HepG2 (cell line): ENCODE measurements at regions not wholly inside any gene's neighbourhood (a gene's known extent, or its start where the extent isn't known, plus 50 kb on each side); places are given as distances from the start of the nearest gene placed in this dataset.

Experiments
- AGO2 ChIP-seq: fragments of 200-400 bp; formaldehyde crosslinking; optimal IDR thresholded peaks from 2 replicates; pipeline ENCODE3; 2017; ENCODE audit warnings: mild to moderate bottlenecking, low read depth, low read length, moderate library complexity
- CEBPZ ChIP-seq: IDR thresholded peaks from 2 replicates; pipeline ENCODE4 v1.6.1; 2012; ENCODE audit warnings: low read length, improper control_type of control experiment
- EP300 ChIP-seq, 3 experiments: sonication (generic) in 1 of 3; formaldehyde crosslinking in 1 of 3; IDR thresholded peaks; 2 replicates each; pipeline versions ENCODE4 v1.5.1 to v1.6.1; 2011 to 2020; ENCODE audit warnings: low read depth in 2 of 3, low read length in 2 of 3, borderline replicate concordance in 1 of 3, improper control_type of control experiment in 1 of 3, mild to moderate bottlenecking in 1 of 3, missing genetic modification reagents in 1 of 3, moderate library complexity in 1 of 3
- HNRNPH1 ChIP-seq: fragments of 200-400 bp; formaldehyde crosslinking; optimal IDR thresholded peaks from 2 replicates; pipeline ENCODE3; 2017; ENCODE audit warnings: mild to moderate bottlenecking, low read depth, low read length
- NR2C2 ChIP-seq: sonication (generic); formaldehyde crosslinking; IDR thresholded peaks from 2 replicates; pipeline ENCODE4 v1.4.0; 2020; ENCODE audit warnings: missing genetic modification reagents, mild to moderate bottlenecking, moderate library complexity, borderline replicate concordance
- RNF2 ChIP-seq: fragments of 450-650 bp; conservative IDR thresholded peaks from 2 replicates; pipeline ENCODE4 v1.6.1; 2016; ENCODE audit warnings: low read depth
- SMARCC2 ChIP-seq: fragments of 450-650 bp; IDR thresholded peaks from 2 replicates; pipeline ENCODE4 v1.6.1; 2017; ENCODE audit warnings: antibody characterized with exemption, mild to moderate bottlenecking
- STAG1 ChIP-seq: sonication (generic); formaldehyde crosslinking; IDR thresholded peaks from 2 replicates; pipeline ENCODE4 v1.4.0; 2020; ENCODE audit warnings: missing genetic modification reagents
- TAF1 ChIP-seq: sonication (generic); formaldehyde crosslinking; IDR thresholded peaks from 2 replicates; pipeline ENCODE4 v1.4.0; 2020; ENCODE audit warnings: missing genetic modification reagents
- ZC3H4 ChIP-seq: sonication (generic); formaldehyde crosslinking; IDR thresholded peaks from 2 replicates; pipeline ENCODE4 v1.4.0; 2020; ENCODE audit warnings: missing genetic modification reagents, borderline replicate concordance
- ZZZ3 ChIP-seq: sonication (generic); formaldehyde crosslinking; IDR thresholded peaks from 2 replicates; pipeline ENCODE4 v1.4.0; 2020; ENCODE audit warnings: missing genetic modification reagents, mild to moderate bottlenecking, borderline replicate concordance
- TF ChIP-seq, protein P1 (sequence below): sonication (generic); formaldehyde crosslinking; IDR thresholded peaks from 2 replicates; pipeline ENCODE4 v1.4.0; 2020; ENCODE audit warnings: missing genetic modification reagents, borderline replicate concordance

DNA sequence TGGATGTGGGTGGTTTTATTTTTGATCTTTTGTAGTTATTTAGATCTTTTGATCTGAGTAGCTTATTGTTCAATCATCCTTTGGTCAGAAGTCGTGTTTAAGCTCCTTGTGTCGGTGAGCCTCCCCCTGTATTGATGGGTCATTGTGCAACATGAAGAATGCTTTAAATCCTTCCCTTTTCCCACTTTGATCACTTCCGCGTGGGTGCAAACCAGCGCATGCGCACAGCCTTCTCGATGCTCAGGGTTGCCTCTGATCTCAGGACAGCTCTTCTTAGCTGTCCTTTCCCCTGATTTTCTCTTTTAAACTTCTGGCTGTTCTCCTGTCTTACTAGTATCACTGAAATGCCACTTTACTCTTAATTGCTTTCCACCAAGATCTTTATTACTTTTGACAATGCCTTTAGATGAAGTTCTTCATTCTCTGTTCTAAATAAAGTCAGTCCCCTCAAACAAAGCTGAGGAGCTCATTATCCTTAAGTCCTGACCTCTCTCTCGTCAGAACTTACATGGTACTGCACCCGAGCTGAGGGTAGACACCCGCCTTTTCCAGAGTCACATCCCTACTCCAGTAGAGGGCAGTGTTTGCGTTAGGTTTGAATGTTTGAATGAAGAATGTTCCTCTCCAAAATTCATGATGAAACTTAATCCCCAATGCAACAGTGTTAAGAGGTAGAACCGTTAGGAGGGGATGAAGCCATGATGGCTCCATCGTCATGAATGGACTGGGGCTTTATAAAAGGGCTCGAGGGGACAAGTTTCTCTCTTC, 547.9 kb upstream of the TMPRSS15 start:
- TF ChIP-seq SMARCC2 (no peak), NR2C2 (no peak), ZC3H4 (CRISPR knock-in tag) (no peak), RNF2 (no peak), EP300 (IDR thresholded peaks at IDR 0.05; ENCODE audit: low read depth in 2 of 2, low read length in 2 of 2) (no peak), EP300 (CRISPR knock-in tag; IDR thresholded peaks at IDR 0.05; ENCODE audit: borderline replicate concordance) (no peak), ZZZ3 (CRISPR knock-in tag) (no peak), AGO2 (no peak), TAF1 (CRISPR knock-in tag) (no peak), STAG1 (CRISPR knock-in tag) (no peak), CEBPZ (no peak), HNRNPH1 (no peak)
- TF ChIP-seq, protein P1, sequence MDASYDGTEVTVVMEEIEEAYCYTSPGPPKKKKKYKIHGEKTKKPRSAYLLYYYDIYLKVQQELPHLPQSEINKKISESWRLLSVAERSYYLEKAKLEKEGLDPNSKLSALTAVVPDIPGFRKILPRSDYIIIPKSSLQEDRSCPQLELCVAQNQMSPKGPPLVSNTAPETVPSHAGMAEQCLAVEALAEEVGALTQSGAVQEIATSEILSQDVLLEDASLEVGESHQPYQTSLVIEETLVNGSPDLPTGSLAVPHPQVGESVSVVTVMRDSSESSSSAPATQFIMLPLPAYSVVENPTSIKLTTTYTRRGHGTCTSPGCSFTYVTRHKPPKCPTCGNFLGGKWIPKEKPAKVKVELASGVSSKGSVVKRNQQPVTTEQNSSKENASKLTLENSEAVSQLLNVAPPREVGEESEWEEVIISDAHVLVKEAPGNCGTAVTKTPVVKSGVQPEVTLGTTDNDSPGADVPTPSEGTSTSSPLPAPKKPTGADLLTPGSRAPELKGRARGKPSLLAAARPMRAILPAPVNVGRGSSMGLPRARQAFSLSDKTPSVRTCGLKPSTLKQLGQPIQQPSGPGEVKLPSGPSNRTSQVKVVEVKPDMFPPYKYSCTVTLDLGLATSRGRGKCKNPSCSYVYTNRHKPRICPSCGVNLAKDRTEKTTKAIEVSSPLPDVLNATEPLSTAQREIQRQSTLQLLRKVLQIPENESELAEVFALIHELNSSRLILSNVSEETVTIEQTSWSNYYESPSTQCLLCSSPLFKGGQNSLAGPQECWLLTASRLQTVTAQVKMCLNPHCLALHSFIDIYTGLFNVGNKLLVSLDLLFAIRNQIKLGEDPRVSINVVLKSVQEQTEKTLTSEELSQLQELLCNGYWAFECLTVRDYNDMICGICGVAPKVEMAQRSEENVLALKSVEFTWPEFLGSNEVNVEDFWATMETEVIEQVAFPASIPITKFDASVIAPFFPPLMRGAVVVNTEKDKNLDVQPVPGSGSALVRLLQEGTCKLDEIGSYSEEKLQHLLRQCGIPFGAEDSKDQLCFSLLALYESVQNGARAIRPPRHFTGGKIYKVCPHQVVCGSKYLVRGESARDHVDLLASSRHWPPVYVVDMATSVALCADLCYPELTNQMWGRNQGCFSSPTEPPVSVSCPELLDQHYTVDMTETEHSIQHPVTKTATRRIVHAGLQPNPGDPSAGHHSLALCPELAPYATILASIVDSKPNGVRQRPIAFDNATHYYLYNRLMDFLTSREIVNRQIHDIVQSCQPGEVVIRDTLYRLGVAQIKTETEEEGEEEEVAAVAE: no peak
